ENCODE measurements at regions not wholly inside any gene's neighbourhood (a gene's known extent, or its start where the extent isn't known, plus 50 kb on each side); places are given as distances from the start of the nearest gene placed in this dataset.
"Not testable (repeated sequence)": the region's sequence is repeated elsewhere in the genome, so short reads cannot be mapped to it uniquely, and the experiment has no call there.

DNA sequence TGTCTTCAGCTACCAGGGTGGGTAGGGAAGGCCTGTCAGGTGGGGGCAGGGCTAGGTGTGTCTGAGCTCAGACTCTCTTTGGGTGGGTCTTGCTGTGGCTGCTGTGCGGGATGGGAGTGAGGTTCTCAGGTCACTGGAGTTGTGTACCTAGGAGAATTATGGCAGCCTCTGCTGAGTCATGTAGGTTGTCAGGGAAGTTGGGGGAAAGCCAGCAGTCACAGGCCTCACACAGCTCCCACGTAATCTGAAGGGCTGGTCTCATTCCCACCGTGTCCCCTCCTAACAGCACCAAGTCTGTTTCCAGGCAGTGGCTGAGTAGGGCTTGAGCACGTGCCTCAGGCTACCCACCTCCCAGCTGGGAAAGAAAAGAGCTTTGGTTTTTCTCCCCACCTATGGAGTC lies 67.0 kb downstream of the CHCHD4 start:
- DNase-seq: no peak

DNA sequence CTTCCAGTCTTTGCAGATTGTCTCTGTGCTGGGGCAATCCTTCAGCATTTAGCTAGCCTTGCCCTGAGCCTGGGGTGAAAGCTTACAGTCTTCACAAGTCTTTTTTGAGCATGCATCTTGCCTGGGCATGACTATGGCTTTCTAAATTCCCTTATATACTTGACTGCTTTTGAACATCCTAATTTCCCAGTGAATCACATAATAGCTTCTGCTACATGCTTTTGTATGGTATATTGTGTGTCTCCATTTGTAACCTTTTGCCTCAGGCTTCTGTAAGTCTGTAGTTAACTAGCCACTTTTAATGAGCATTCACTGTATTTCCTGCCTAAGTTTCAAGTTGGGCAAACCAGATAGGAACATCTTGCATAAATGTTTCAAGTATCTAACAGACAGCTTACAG lies 76.8 kb downstream of the CHCHD4 start:
- no peak for DNase-seq

DNA sequence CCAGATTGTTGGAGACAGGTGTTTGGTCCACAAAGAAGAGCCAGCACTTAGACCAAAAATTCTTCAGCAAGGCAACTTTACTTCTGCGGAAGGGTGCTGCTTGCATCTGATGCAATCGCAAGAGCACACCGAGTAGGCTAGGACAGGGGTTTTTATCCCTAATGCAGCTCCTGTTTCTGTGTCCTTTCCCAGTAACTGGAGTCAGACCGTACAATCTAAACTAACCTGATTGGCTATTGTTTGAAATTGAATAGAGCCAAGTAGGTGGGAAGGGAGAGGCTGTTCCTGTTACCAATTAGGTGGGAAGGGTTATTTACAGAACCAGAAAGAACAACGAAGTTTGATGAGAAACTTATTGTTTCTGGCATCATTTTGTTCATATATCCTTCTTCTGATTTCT lies 77.6 kb downstream of the CHCHD4 start:
- DNase-seq: no peak

- no peak for DNase-seq
These were observed 82.0 kb downstream of the CHCHD4 start for GRCh38 chr3:14042680-14043079.

- no peak for DNase-seq
These were observed 85.5 kb downstream of the CHCHD4 start for GRCh38 chr3:14039149-14039548.

DNA sequence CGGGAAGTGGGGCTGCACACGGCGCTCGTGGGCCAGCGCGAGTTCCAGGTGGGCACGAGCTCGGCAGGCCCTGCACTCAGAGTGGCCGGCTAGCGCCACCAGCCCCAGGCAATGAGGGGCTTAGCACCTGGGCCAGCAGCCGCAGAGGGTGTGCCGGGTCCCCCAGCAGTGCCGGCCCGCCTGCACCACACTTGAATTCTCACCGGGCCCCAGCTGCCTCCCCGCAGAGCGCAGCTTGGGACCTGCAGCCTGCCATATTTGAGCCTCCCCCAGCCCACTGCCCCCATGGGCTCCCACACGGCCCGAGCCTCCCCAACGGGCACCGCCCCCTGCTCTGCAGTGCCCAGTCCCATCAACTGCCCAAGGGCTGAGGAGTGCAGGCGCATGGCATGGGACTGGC lies 87.5 kb downstream of the CHCHD4 start:
- no peak for DNase-seq

- no peak for DNase-seq
These were observed 91.6 kb downstream of the CHCHD4 start for GRCh38 chr3:14033023-14033422.

GRCh38 chr3:14031271-14031670 lies 93.4 kb downstream of the CHCHD4 start:
- no peak for DNase-seq

DNA sequence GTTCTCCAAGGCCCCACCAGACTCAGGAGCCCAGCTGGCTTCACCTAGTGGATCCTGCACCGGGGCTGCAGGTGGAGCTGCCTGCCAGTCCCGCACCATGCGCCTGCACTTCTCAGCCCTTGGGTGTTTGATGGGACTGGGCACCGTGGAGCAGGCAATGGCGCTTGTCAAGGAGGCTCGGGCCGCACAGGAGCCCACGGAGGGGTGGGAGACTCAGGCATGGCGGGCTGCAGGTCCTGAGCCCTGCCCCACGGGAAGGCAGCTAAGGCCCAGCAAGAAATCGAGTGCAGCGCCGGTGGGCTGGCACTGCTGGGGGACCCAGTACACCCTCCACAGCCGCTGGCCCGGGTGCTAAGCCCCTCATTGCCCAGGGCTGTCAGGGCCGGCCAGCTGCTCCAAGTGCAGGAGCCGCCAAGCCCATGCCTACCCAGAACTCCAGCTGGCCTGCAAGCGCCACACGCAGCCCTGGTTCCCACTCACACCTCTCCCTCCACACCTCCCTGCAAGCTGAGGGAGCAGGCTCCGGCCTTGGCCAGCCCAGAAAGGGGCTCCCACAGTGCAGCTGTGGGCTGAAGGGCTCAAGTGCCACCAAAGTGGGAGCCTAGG lies 95.2 kb downstream of the CHCHD4 start:
- not testable (repeated sequence) for DNase-seq

DNA sequence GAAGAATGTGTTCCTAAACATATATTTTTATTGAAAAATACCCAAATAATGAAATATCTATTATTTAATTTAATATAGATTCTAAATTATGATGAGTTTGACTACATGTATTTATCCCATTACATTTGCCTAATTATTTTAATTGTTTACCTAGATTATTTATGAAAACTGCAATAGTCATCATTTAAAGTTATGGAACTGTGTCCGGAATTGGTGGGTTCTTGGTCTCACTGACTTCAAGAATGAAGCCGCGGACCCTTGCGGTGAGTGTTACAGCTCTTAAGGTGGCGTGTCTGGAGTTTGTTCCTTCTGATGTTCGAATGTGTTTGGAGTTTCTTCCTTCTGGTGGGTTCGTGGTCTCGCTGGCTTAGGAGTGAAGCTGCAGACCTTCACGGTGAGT lies 96.5 kb downstream of the CHCHD4 start:
- DNase-seq: not testable (repeated sequence)

- no peak for DNase-seq
These were observed 105.2 kb downstream of the CHCHD4 start for GRCh38 chr3:14019459-14019858.

DNA sequence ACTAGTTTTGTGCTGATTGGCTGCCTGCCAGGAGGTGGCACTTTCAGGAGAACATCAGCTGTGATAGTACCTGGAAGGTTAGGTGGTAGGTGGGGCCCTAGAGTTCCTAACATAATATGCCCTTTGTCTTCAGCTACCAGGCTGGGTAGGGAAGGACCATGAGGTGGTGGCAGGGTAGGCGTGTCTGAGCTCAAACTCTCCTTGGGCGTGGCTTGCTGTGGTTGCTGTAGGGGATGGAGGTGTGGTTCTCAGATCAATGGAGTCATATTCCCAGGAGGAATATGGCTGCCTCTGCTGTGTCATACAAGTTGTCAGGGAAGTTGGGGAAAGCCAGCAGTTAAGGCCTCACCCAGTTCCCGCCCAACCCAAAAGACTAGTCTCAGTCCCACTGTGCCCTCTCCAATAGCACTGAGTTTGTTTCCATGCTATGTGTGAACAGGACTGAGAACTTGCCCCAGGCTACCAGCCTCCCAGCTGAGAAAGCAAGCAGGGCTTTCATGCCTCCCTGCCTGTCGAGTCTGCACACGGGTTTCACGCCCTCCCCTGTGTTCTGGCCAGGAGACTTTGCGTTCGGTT lies 107.7 kb downstream of the CHCHD4 start:
- peak in 1 of 3 experiments; percentile 2 for DNase-seq

GRCh38 chr3:14007006-14007405 lies 117.7 kb downstream of the CHCHD4 start:
- DNase-seq: no peak

DNA sequence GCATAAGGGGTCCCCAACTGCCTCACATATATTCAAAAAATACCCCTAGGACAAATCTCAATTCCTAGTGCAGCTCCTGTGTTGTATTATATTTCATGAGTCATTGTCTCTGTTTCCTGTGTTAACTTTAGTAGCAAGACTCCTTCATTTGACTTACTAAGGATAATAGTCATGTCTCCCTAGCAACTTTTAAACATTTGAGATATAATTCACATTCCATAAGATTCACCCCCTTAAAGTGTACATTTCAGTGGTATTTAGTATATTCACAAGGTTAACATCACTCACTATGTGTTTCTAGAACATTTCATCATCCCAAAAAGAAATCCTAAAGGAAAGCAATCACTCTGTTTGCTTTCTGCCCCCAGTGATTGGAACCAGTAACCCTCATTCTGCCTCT lies 121.3 kb upstream of the WNT7A start:
- DNase-seq: no peak

GRCh38 chr3:14000556-14000955 lies 120.7 kb upstream of the WNT7A start:
- no peak for DNase-seq

DNA sequence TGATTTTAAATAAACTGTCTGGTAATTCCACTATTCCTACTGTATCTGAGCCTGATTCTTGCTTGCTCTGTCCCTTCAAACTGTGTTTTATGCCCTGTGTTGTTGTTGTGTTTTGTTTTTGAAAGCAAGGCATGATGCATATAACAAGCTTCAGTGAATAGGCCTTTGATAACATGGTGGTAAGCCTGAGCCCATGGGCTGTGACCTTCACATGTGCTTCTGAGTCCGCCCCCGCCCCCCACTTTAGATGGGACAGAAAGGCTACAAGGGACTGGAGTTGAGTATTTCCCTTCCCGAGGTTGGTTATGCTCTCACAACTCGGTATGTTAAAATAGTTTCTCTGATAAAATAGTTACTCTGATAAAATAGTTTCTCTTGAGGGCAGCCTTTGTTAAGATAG lies 119.0 kb upstream of the WNT7A start:
- DNase-seq: no peak

DNA sequence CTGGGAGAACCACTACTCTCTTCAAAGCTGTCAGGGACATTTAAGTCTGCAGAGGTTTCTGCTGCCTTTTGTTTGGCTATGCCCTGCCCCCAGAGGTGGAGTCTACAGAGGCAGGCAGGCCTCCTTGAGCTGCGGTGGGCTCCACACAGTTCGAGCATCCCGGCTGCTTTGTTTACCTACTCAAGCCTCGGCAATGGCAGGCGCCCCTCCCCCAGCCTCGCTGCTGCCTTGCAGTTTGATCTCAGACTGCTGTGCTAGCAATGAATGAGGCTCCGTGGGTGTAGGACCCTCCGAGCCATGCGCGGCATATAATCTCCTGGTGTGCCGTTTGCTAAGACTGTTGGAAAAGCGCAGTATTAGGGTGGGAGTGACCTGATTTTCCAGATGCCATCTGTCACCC lies 115.3 kb upstream of the WNT7A start:
- not testable (repeated sequence) for DNase-seq

GRCh38 chr3:13988925-13989324 lies 109.1 kb upstream of the WNT7A start:
- DNase-seq: not testable (repeated sequence)

GRCh38 chr3:13976469-13976868 lies 96.6 kb upstream of the WNT7A start:
- no peak for DNase-seq

- DNase-seq: no peak
These were observed 95.8 kb upstream of the WNT7A start for GRCh38 chr3:13975686-13976085.

DNA sequence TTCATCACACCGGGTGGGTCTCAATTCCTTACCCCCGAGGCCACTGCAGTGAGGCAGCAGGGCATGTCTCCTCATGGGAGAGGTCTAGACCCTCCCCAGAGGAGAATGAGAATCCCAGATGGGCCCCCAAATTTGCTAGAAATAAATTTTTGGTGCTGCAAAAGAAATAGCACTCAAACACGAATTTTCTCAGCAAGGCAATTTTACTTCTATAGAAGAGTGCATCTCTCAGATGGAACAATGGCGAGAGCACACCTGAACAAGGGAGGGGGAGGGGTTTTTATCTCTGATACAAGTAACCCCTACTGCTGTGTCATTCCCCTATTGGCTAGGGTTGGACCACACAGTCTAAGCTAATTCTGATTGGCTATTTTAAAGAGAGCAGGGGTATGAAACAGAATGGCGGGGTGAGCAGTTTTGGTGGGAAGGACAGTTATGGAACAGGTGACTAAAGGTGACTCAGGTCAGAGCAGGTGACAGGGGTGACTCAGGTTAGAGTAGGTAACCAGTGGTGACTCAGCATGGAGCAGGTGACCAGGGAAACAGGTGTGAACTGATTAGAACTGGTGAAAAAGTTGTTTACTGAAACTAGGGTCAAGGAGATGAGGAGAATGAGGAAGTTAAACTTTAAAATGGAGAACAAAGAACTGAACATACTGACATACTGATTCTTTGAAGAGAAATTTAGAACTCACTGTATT lies 93.0 kb upstream of the WNT7A start:
- DNase-seq: no peak

DNA sequence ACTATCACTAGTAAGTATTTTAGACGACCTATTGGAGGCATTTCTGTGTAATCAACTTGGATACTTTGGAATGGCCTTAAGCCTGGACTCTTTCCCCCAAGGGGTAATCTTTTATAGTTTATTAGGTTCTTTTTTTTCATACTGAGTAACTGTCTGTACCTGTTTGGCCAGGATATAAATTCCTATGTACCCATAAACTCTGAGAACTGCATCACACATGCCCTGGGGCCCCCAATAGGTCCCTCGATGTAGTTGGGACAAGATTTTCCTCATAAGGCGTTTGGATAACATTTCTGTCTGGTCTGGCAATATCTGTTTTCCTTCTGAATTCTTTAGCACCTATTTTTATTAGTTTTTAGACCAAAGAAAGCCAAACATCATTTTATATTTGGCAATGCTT lies 86.4 kb upstream of the WNT7A start:
- no peak for DNase-seq

- DNase-seq: no peak
These were observed 83.4 kb upstream of the WNT7A start for GRCh38 chr3:13963137-13963886.

All from NCI-H1417 (cell line).